Choroid plexus epithelial cell (primary cell): ENCODE measurements at regions not wholly inside any gene's neighbourhood (a gene's known extent, or its start where the extent isn't known, plus 50 kb on each side); places are given as distances from the start of the nearest gene placed in this dataset.

ENCODE experiments used
- DNase-seq: peaks from one replicate; pipeline ENCODE4 v3.0.0-alpha.2; 2010; ENCODE audit warnings: low read depth
- H3K4me3 ChIP-seq: 2 replicates; pipeline ENCODE4 v1.5.1; 2011; ENCODE audit warnings: low read depth, mild to moderate bottlenecking, control low read depth, low read length, moderate library complexity
- TF ChIP-seq, protein P1 (sequence below): conservative IDR thresholded peaks from 2 replicates; pipeline ENCODE4 v1.5.1; 2011; ENCODE audit warnings: low read depth, mild to moderate bottlenecking, control low read depth, inconsistent platforms, low read length, moderate library complexity

DNA sequence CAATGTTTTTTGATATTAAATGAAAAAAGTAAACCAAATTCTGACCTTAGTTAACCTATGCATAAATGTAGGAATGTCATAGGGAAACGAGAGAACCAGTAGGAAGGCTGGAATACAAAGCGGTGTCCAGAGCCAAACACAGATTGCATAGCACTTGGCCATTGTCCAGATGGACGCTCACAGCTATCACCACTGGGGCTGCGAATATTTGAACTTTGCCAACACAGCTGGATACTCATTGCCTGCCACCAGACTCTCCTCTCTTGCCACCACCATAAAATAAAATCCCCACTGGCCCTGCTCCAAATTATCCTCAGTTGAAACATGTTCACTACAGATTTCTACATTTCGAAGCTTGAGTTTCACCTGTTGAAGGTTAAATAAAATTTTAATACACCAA lies 159.3 kb upstream of the GULP1 start:
- DNase-seq: peak; percentile 75
- TF ChIP-seq, protein P1, sequence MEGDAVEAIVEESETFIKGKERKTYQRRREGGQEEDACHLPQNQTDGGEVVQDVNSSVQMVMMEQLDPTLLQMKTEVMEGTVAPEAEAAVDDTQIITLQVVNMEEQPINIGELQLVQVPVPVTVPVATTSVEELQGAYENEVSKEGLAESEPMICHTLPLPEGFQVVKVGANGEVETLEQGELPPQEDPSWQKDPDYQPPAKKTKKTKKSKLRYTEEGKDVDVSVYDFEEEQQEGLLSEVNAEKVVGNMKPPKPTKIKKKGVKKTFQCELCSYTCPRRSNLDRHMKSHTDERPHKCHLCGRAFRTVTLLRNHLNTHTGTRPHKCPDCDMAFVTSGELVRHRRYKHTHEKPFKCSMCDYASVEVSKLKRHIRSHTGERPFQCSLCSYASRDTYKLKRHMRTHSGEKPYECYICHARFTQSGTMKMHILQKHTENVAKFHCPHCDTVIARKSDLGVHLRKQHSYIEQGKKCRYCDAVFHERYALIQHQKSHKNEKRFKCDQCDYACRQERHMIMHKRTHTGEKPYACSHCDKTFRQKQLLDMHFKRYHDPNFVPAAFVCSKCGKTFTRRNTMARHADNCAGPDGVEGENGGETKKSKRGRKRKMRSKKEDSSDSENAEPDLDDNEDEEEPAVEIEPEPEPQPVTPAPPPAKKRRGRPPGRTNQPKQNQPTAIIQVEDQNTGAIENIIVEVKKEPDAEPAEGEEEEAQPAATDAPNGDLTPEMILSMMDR: no peak

GRCh38 chr2:188134241-188134640 lies 157.4 kb upstream of the GULP1 start:
- no peak for DNase-seq
- TF ChIP-seq, protein P1: no peak
- no peak overlapping the region for H3K4me3 ChIP-seq

More for the DNA sequence above, 159.3 kb upstream of the GULP1 start:
- no peak overlapping the region for H3K4me3 ChIP-seq

DNA sequence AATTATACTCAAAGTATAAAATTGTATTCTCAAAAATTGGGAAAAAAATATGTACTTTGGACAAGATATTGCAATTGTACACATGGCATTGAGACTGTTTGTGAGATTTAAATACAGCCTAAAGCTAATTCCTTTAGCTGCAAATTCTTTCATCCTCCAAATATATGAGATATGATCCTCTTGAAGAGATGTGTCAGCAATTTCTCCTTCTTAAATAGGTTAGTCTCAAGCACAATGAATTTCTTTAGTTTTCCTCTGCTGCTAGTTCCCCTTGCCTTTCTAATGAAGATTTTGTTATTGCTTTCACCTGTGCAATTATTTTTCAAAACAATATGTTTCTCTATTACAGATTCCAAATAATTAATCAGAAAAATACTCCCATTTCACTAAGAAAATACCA lies 153.4 kb upstream of the GULP1 start:
- DNase-seq: no peak
- TF ChIP-seq, protein P1: no peak
- no peak overlapping the region for H3K4me3 ChIP-seq

GRCh38 chr2:188142088-188142487 lies 149.6 kb upstream of the GULP1 start:
- no peak for DNase-seq
- no peak overlapping the region for H3K4me3 ChIP-seq
- TF ChIP-seq, protein P1: no peak

- TF ChIP-seq, protein P1: no peak
- DNase-seq: peak; percentile 84
- no peak overlapping the region for H3K4me3 ChIP-seq
Measured at GRCh38 chr2:188142636-188143295, 148.9 kb upstream of the GULP1 start.

- TF ChIP-seq, protein P1: no peak
- DNase-seq: no peak
- no peak overlapping the region for H3K4me3 ChIP-seq
Measured at GRCh38 chr2:188145885-188146284, 145.8 kb upstream of the GULP1 start.

- TF ChIP-seq, protein P1: no peak
- H3K4me3 ChIP-seq: no peak overlapping the region
- no peak for DNase-seq
Measured at GRCh38 chr2:188146888-188147287, 144.8 kb upstream of the GULP1 start.
